Fibroblast of peridontal ligament (primary cell): ENCODE measurements at regions not wholly inside any gene's neighbourhood (a gene's known extent, or its start where the extent isn't known, plus 50 kb on each side); places are given as distances from the start of the nearest gene placed in this dataset.

Experiments used
- DNase-seq: peaks from one replicate; pipeline ENCODE4 v3.0.0-alpha.2; 2010; ENCODE audit errors: extremely low read depth

- DNase-seq: no peak
Observed at GRCh38 chr14:24693353-24693737, 59.4 kb upstream of the GZMB start.

- DNase-seq: no peak
Observed at GRCh38 chr14:24692382-24693352, 58.7 kb upstream of the GZMB start.

- DNase-seq: no peak
Observed at GRCh38 chr14:24690492-24690891, 56.5 kb upstream of the GZMB start.

GRCh38 chr14:24688030-24688658 is 54.2 kb upstream of the GZMB start:
- no peak for DNase-seq
